HepG2 (cell line): ENCODE measurements at regions not wholly inside any gene's neighbourhood (a gene's known extent, or its start where the extent isn't known, plus 50 kb on each side); places are given as distances from the start of the nearest gene placed in this dataset.

ENCODE experiments used
- ATAC-seq: fragments of 200-7000 bp; cut with Tn5 transposase; 3 replicates; pipeline ENCODE4 v1.9.1; 2020; ENCODE audit warnings: mild to moderate bottlenecking, moderate library complexity
- BruUV-seq: library from RNA; stranded (reverse); fragments of 400-500 nt; replicated peaks from 2 replicates; lab custom pipeline; 2021; lab: Mats Ljungman, UMichigan
- CTCF ChIA-PET: fragments of 300-600 bp; formaldehyde crosslinking; extraction: SDS; loops from one replicate; lab custom pipeline; 2021; ENCODE audit warnings: low total read pairs, inconsistent platforms, low intra/inter-chr PET ratio; lab: Yijun Ruan, JAX
- POLR2A ChIA-PET: fragments of 350-600 bp; sonication (Branson Sonifier 250); formaldehyde crosslinking; loops from one replicate; lab custom pipeline; 2020; ENCODE audit warnings: antibody characterized with exemption, inconsistent platforms; lab: Yijun Ruan, JAX
- DNase-seq: peaks from one replicate; pipeline ENCODE4 v3.0.0-alpha.2; 2015; ENCODE audit warnings: low spot score
- FAIRE-seq: peaks from 3 replicates; lab custom pipeline; 2011; peaks lifted over from hg19 to GRCh38; lab: Jason Lieb, UNC
- H2AFZ ChIP-seq: one replicate; pipeline ENCODE4 v1.6.1; 2011; ENCODE audit warnings: low read length, inconsistent platforms
- H3K27ac ChIP-seq: fragments of 300-600 bp; 3 replicates; pipeline ENCODE4 v1.8.0; 2011; ENCODE audit warnings: mixed run types, mild to moderate bottlenecking, mixed read lengths, low read length, inconsistent platforms; ENCODE audit not compliant: insufficient read depth; ENCODE audit errors: extremely low read length
- H3K27me3 ChIP-seq, 2 experiments: fragments of 200-600 bp in 1 of 2; 2 replicates in 1 of 2; 3 replicates in 1 of 2; pipeline versions ENCODE4 v1.6.0 to v1.8.0; 2011; ENCODE audit warnings: low read length in 2 of 2, mild to moderate bottlenecking in 2 of 2, moderate library complexity in 2 of 2, inconsistent platforms in 1 of 2; ENCODE audit not compliant: insufficient read depth in 2 of 2, control insufficient read depth in 1 of 2
- H3K36me3 ChIP-seq, 2 experiments: fragments of 200-600 bp in 1 of 2; replicated peaks in 1 of 2; 2 replicates in 1 of 2; 3 replicates in 1 of 2; pipeline versions ENCODE4 v1.5.1 to v1.8.0; 2011; ENCODE audit warnings: low read length in 2 of 2, inconsistent platforms in 1 of 2; ENCODE audit not compliant: insufficient read depth in 2 of 2, control insufficient read depth in 1 of 2
- H3K4me1 ChIP-seq: 2 replicates; pipeline ENCODE4 v1.5.1; 2012; ENCODE audit warnings: low read length, inconsistent platforms; ENCODE audit not compliant: insufficient read depth
- H3K4me2 ChIP-seq: 2 replicates; pipeline ENCODE4 v1.6.0; 2011; ENCODE audit warnings: low read depth, low read length, inconsistent platforms
- H3K4me3 ChIP-seq, 3 experiments: fragments of 200-600 bp in 1 of 3; sonication (generic), shearing (Covaris generic) in 1 of 3; replicated peaks in 1 of 3; 2 replicates each; pipeline ENCODE4 v1.5.1; 2011 to 2016; ENCODE audit warnings: low read length in 3 of 3, inconsistent platforms in 2 of 3, low read depth in 2 of 3, mild to moderate bottlenecking in 2 of 3, control low read depth in 1 of 3, mixed read lengths in 1 of 3; ENCODE audit not compliant: insufficient read depth in 1 of 3
- H3K79me2 ChIP-seq: one replicate; pipeline ENCODE4 v1.6.1; 2011; ENCODE audit warnings: low read length, inconsistent platforms; ENCODE audit not compliant: insufficient read depth
- H3K9ac ChIP-seq: 2 replicates; pipeline ENCODE4 v1.6.0; 2011; ENCODE audit warnings: mild to moderate bottlenecking, low read depth, low read length, inconsistent platforms; ENCODE audit not compliant: insufficient read depth
- H3K9me3 ChIP-seq: 2 replicates; pipeline ENCODE4 v1.5.1; 2012; ENCODE audit warnings: mild to moderate bottlenecking, low read length
- H4K20me1 ChIP-seq: 2 replicates; pipeline ENCODE4 v1.6.0; 2011; ENCODE audit warnings: inconsistent platforms, mild to moderate bottlenecking, low read length, moderate library complexity; ENCODE audit not compliant: insufficient read depth
- CENPT ChIP-seq: sonication (generic); formaldehyde crosslinking; IDR thresholded peaks from 2 replicates; pipeline ENCODE4 v1.8.0; 2022; ENCODE audit warnings: low read depth, mild to moderate bottlenecking, moderate library complexity, missing genetic modification reagents
- FOXK2 ChIP-seq: fragments of 450-650 bp; IDR thresholded peaks from 2 replicates; pipeline ENCODE4 v1.6.1; 2016
- FOXO1 ChIP-seq: sonication (generic); formaldehyde crosslinking; IDR thresholded peaks from 2 replicates; pipeline ENCODE4 v1.4.0; 2020; ENCODE audit warnings: missing genetic modification reagents
- IKZF1 ChIP-seq: fragments of 450-650 bp; IDR thresholded peaks from 2 replicates; pipeline ENCODE4 v1.7.1; 2016
- KDM5B ChIP-seq: sonication (generic); formaldehyde crosslinking; IDR thresholded peaks from 2 replicates; pipeline ENCODE4 v1.4.0; 2020; ENCODE audit warnings: missing genetic modification reagents, mild to moderate bottlenecking, borderline replicate concordance
- NFE2 ChIP-seq: sonication (generic); formaldehyde crosslinking; IDR thresholded peaks from 2 replicates; pipeline ENCODE4 v1.4.0; 2020; ENCODE audit warnings: missing genetic modification reagents
- RBM22 ChIP-seq: fragments of 200-400 bp; formaldehyde crosslinking; optimal IDR thresholded peaks from 2 replicates; pipeline ENCODE3; 2017; ENCODE audit warnings: mild to moderate bottlenecking, low read length, moderate library complexity
- RORA ChIP-seq: sonication (generic); formaldehyde crosslinking; IDR thresholded peaks from 2 replicates; pipeline ENCODE4 v1.5.0; 2020; ENCODE audit warnings: mild to moderate bottlenecking, missing genetic modification reagents, moderate library complexity
- SATB2 ChIP-seq: sonication (generic); formaldehyde crosslinking; IDR thresholded peaks from 2 replicates; pipeline ENCODE4 v1.5.0; 2020; ENCODE audit warnings: missing genetic modification reagents
- SIN3B ChIP-seq: fragments of 150-350 bp; IDR thresholded peaks from 2 replicates; pipeline ENCODE4 v1.6.1; 2014; ENCODE audit warnings: low read length
- SMAD9 ChIP-seq: sonication (generic); formaldehyde crosslinking; IDR thresholded peaks from 2 replicates; pipeline ENCODE4 v1.5.1; 2020; ENCODE audit warnings: mild to moderate bottlenecking, missing genetic modification reagents
- SP2 ChIP-seq: sonication (generic); formaldehyde crosslinking; IDR thresholded peaks from 2 replicates; pipeline ENCODE4 v1.5.1; 2020; ENCODE audit warnings: mild to moderate bottlenecking, missing genetic modification reagents
- TCF7 ChIP-seq: sonication (generic); IDR thresholded peaks from 2 replicates; pipeline ENCODE4 v1.6.1; 2016; ENCODE audit warnings: antibody characterized with exemption, low read depth
- ZFY ChIP-seq: sonication (generic); formaldehyde crosslinking; IDR thresholded peaks from 2 replicates; pipeline ENCODE4 v1.4.0; 2020; ENCODE audit warnings: missing genetic modification reagents
- ZNF850 ChIP-seq: sonication (generic); formaldehyde crosslinking; conservative IDR thresholded peaks from 2 replicates; pipeline ENCODE4 v1.9.0; 2021; ENCODE audit warnings: mild to moderate bottlenecking, missing genetic modification reagents
- ZSCAN31 ChIP-seq: sonication (generic); formaldehyde crosslinking; IDR thresholded peaks from 2 replicates; pipeline ENCODE4 v1.5.0; 2020; ENCODE audit warnings: low read depth, mild to moderate bottlenecking, missing genetic modification reagents
- WGBS: methylation state at CpG from one replicate; pipeline ENCODE4 v1.1.6; 2017; ENCODE audit warnings: low lambda C conversion rate; 5-methylcytosine and 5-hydroxymethylcytosine counted together
- in situ Hi-C: cut with HindIII; loops from 2 replicates; pipeline ENCODE4 v1.10.0; 2017; ENCODE audit warnings: low pct_unique_long_range_greater_than_20kb; ENCODE audit not compliant: extremely low pct_ligation_motif_present
- intact Hi-C: fragments of 100-400 bp; cut with micrococcal nuclease; formaldehyde crosslinking; loops from one replicate; pipeline ENCODE4 v1.10.0; 2022; ENCODE audit not compliant: unreplicated experiment
- TF ChIP-seq, protein P1 (sequence below): sonication (generic); formaldehyde crosslinking; IDR thresholded peaks from 2 replicates; pipeline ENCODE4 v1.4.0; 2020; ENCODE audit warnings: mild to moderate bottlenecking, missing genetic modification reagents
- TF ChIP-seq, protein P2 (sequence below): sonication (generic); formaldehyde crosslinking; IDR thresholded peaks from 2 replicates; pipeline ENCODE4 v1.9.0; 2022; ENCODE audit warnings: low read depth, missing genetic modification reagents

- TF ChIP-seq SATB2 (no peak), RORA (no peak), SP2 (CRISPR knock-in tag) (no peak), FOXK2 (no peak), NFE2 (CRISPR knock-in tag) (no peak), IKZF1 (no peak), ZSCAN31 (CRISPR knock-in tag) (no peak), TCF7 (no peak), ZFY (no peak), ZNF850 (no peak), FOXO1 (CRISPR knock-in tag) (no peak), SMAD9 (CRISPR knock-in tag) (no peak), CENPT (no peak), SIN3B (no peak), RBM22 (no peak), KDM5B (CRISPR knock-in tag) (no peak)
- TF ChIP-seq, protein P1, sequence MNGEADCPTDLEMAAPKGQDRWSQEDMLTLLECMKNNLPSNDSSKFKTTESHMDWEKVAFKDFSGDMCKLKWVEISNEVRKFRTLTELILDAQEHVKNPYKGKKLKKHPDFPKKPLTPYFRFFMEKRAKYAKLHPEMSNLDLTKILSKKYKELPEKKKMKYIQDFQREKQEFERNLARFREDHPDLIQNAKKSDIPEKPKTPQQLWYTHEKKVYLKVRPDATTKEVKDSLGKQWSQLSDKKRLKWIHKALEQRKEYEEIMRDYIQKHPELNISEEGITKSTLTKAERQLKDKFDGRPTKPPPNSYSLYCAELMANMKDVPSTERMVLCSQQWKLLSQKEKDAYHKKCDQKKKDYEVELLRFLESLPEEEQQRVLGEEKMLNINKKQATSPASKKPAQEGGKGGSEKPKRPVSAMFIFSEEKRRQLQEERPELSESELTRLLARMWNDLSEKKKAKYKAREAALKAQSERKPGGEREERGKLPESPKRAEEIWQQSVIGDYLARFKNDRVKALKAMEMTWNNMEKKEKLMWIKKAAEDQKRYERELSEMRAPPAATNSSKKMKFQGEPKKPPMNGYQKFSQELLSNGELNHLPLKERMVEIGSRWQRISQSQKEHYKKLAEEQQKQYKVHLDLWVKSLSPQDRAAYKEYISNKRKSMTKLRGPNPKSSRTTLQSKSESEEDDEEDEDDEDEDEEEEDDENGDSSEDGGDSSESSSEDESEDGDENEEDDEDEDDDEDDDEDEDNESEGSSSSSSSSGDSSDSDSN, result no peak
- TF ChIP-seq, protein P2, sequence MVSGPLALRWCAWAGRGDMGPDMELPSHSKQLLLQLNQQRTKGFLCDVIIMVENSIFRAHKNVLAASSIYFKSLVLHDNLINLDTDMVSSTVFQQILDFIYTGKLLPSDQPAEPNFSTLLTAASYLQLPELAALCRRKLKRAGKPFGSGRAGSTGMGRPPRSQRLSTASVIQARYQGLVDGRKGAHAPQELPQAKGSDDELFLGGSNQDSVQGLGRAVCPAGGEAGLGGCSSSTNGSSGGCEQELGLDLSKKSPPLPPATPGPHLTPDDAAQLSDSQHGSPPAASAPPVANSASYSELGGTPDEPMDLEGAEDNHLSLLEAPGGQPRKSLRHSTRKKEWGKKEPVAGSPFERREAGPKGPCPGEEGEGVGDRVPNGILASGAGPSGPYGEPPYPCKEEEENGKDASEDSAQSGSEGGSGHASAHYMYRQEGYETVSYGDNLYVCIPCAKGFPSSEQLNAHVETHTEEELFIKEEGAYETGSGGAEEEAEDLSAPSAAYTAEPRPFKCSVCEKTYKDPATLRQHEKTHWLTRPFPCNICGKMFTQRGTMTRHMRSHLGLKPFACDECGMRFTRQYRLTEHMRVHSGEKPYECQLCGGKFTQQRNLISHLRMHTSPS (CRISPR knock-in tag), result no peak
- Histone ChIP-seq H3K4me2 (no peak overlapping the region), H3K27ac (no peak overlapping the region), H3K9ac (no peak overlapping the region), H3K4me1 (no peaks in the 10 kb centered on the region), H3K4me3 (no peak overlapping the region), H3K9me3 (peaks cover 78% of the 10 kb centered on the region), H3K79me2 (no peaks in the 10 kb centered on the region), H4K20me1 (no peaks in the 10 kb centered on the region), H2AFZ (no peak overlapping the region), H3K27me3 (no peaks in the 10 kb centered on the region), H3K36me3 (no peaks in the 10 kb centered on the region)
- BruUV-seq, result no TSS peak
- ATAC-seq (no peak), FAIRE-seq (no peak), DNase-seq (no peak)
- in situ Hi-C loops, result no loop called here
- intact Hi-C loops, result no loop called here
- ChIA-PET POLR2A (no interaction called here), CTCF (no interaction called here)
- WGBS, result 3% methylated on average over 4 of the region's 4 CpGs
These were observed 313.4 kb downstream of the CDH11 start for GRCh38 chr16:64808474-64808873.
